ENCODE measurements at regions not wholly inside any gene's neighbourhood (a gene's known extent, or its start where the extent isn't known, plus 50 kb on each side); places are given as distances from the start of the nearest gene placed in this dataset.

DNA sequence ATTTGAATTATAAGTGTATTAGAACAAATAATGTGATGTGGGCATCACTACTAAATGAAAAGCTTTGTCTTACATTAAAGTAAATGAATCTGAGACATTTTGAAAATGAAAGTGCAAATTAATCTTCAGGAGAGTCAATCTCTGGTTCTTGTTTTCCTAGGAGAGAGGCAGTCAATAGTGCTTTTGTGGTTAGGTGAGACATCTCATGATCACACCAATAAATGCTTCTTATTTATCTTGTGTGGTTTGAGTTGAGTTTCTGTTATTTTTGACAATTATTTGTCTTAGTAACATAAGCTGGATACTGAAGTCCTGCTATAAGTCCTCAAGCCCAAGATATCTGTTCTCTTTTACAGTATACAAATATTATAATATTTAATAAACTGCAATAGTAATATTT lies 1378.0 kb upstream of the PCDH9 start:
- Histone ChIP-seq H3K36me3 (no peaks in the 10 kb centered on the region), H3K27ac (no peak overlapping the region), H3K4me1 (ENCODE audit: low read depth) (no peaks in the 10 kb centered on the region), H3K9me3 (ENCODE audit: low read depth) (no peaks in the 10 kb centered on the region), H3K4me3 (no peak overlapping the region), H3K27me3 (no peaks in the 10 kb centered on the region)
- no peak for TF ChIP-seq CTCF (IDR thresholded peaks at IDR 0.05; ENCODE audit: low read depth, low read length)
- DNase-seq (ENCODE audit: low read depth in 1 of 2, low spot score in 1 of 2): no peak

DNA sequence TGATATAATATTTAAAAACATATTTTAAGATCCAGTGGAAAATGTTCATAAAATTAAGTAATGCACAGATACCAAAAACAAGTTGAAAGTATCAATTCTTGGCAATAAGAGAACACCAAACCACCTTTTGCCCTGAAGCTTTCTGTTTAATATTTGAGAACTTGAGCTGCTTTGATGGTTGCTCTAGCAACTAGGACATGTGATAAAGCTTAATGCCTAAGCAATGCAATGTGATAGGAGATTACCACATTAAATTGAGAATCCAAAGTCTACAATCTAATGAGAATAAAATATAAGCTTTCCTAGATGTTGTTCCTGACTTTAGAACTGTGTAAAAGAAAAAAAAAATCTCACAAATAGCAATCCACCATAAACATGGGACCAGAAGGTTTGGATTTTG lies 1367.5 kb upstream of the PCDH9 start:
- no peaks in the 10 kb centered on the region for H3K27me3 ChIP-seq
- H3K4me3 ChIP-seq: no peak overlapping the region
- H3K27ac ChIP-seq: no peak overlapping the region
- no peaks in the 10 kb centered on the region for H3K4me1 ChIP-seq (ENCODE audit: low read depth)
- no peak for DNase-seq (ENCODE audit: low read depth in 1 of 2, low spot score in 1 of 2)
- H3K9me3 ChIP-seq (ENCODE audit: low read depth): no peaks in the 10 kb centered on the region
- H3K36me3 ChIP-seq: no peaks in the 10 kb centered on the region
- TF ChIP-seq CTCF (IDR thresholded peaks at IDR 0.05; ENCODE audit: low read depth, low read length): no peak

GRCh38 chr13:68588623-68589022 lies 1358.5 kb upstream of the PCDH9 start:
- Histone ChIP-seq H3K36me3 (no peaks in the 10 kb centered on the region), H3K9me3 (ENCODE audit: low read depth) (no peaks in the 10 kb centered on the region), H3K4me3 (no peak overlapping the region), H3K4me1 (ENCODE audit: low read depth) (no peaks in the 10 kb centered on the region), H3K27me3 (no peaks in the 10 kb centered on the region), H3K27ac (no peak overlapping the region)
- no peak for TF ChIP-seq CTCF (IDR thresholded peaks at IDR 0.05; ENCODE audit: low read depth, low read length)
- DNase-seq (ENCODE audit: low read depth in 1 of 2, low spot score in 1 of 2): no peak

DNA sequence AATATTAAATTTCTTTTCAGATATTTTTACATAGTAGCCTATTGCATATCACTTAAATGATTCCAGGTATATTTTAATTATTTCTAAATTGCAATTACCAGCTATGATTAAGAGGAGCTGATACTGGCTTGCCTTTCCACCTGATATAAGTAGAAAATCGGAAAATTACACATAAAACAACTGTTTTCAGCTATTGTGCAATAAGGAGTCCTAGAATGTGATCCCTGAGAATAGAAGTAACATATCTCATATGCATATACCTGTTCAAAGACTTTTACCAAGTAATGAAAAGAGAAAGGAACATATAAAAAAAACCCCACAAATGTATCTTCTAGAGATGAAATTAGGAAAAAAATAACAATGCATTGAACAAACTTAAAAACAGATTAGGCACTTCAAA lies 1354.6 kb upstream of the PCDH9 start:
- TF ChIP-seq CTCF (IDR thresholded peaks at IDR 0.05; ENCODE audit: low read depth, low read length): no peak
- no peaks in the 10 kb centered on the region for H3K36me3 ChIP-seq
- no peaks in the 10 kb centered on the region for H3K9me3 ChIP-seq (ENCODE audit: low read depth)
- no peaks in the 10 kb centered on the region for H3K4me1 ChIP-seq (ENCODE audit: low read depth)
- H3K27me3 ChIP-seq: no peaks in the 10 kb centered on the region
- H3K27ac ChIP-seq: no peak overlapping the region
- no peak overlapping the region for H3K4me3 ChIP-seq
- no peak for DNase-seq (ENCODE audit: low read depth in 1 of 2, low spot score in 1 of 2)

GRCh38 chr13:68574053-68574452 lies 1343.9 kb upstream of the PCDH9 start:
- Histone ChIP-seq H3K27me3 (no peaks in the 10 kb centered on the region), H3K27ac (no peak overlapping the region), H3K4me1 (ENCODE audit: low read depth) (no peaks in the 10 kb centered on the region), H3K36me3 (no peaks in the 10 kb centered on the region), H3K4me3 (no peak overlapping the region), H3K9me3 (ENCODE audit: low read depth) (no peaks in the 10 kb centered on the region)
- TF ChIP-seq CTCF (IDR thresholded peaks at IDR 0.05; ENCODE audit: low read depth, low read length): no peak
- no peak for DNase-seq (ENCODE audit: low read depth in 1 of 2, low spot score in 1 of 2)
